ENCODE measurements at regions not wholly inside any gene's neighbourhood (a gene's known extent, or its start where the extent isn't known, plus 50 kb on each side); places are given as distances from the start of the nearest gene placed in this dataset.

- H3K4me3 ChIP-seq (ENCODE audit: low read length), result no peak overlapping the region
- DNase-seq (ENCODE audit: low read depth), result no peak
- no peak for TF ChIP-seq CTCF (IDR thresholded peaks at IDR 0.05; ENCODE audit: insufficient read depth, low read depth, low read length, missing control alignments)
These were observed 121.2 kb upstream of the NIPBL start for GRCh38 chr5:36755342-36755741.

- no peak for TF ChIP-seq CTCF (IDR thresholded peaks at IDR 0.05; ENCODE audit: insufficient read depth, low read depth, low read length, missing control alignments)
- DNase-seq (ENCODE audit: low read depth), result no peak
- H3K4me3 ChIP-seq (ENCODE audit: low read length), result no peak overlapping the region
These were observed 120.6 kb upstream of the NIPBL start for GRCh38 chr5:36755920-36756488.

DNA sequence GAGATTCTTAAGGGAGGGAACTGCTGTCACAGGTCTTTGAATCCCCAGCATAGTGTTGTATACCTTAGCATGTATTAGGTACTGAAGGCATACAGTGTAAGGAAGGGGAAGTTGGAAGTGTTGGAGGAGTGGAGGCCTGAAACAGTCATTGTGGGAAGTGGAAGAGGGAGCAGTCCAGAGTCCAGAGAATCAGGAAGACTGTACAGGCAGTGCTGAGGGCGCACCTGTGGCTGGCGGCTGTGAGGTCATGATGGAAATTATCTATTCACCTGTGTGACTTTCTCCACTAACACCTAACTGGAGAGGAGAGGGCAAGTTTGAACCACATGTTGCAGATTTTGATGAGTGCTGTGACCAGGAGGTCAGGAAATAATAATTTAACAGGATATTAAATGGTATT lies 119.7 kb upstream of the NIPBL start:
- H3K4me3 ChIP-seq (ENCODE audit: low read length), result no peak overlapping the region
- DNase-seq (ENCODE audit: low read depth), result no peak
- no peak for TF ChIP-seq CTCF (IDR thresholded peaks at IDR 0.05; ENCODE audit: insufficient read depth, low read depth, low read length, missing control alignments)

- no peak for TF ChIP-seq CTCF (IDR thresholded peaks at IDR 0.05; ENCODE audit: insufficient read depth, low read depth, low read length, missing control alignments)
- H3K4me3 ChIP-seq (ENCODE audit: low read length), result no peak overlapping the region
- DNase-seq (ENCODE audit: low read depth), result no peak
These were observed 117.5 kb upstream of the NIPBL start for GRCh38 chr5:36759117-36759516.

GRCh38 chr5:36763454-36763853 lies 113.1 kb upstream of the NIPBL start:
- no peak overlapping the region for H3K4me3 ChIP-seq (ENCODE audit: low read length)
- no peak for DNase-seq (ENCODE audit: low read depth)
- no peak for TF ChIP-seq CTCF (IDR thresholded peaks at IDR 0.05; ENCODE audit: insufficient read depth, low read depth, low read length, missing control alignments)

GRCh38 chr5:36765876-36766275 lies 110.7 kb upstream of the NIPBL start:
- H3K4me3 ChIP-seq (ENCODE audit: low read length), result no peak overlapping the region
- no peak for TF ChIP-seq CTCF (IDR thresholded peaks at IDR 0.05; ENCODE audit: insufficient read depth, low read depth, low read length, missing control alignments)
- no peak for DNase-seq (ENCODE audit: low read depth)

GRCh38 chr5:36766981-36767380 lies 109.6 kb upstream of the NIPBL start:
- H3K4me3 ChIP-seq (ENCODE audit: low read length), result no peak overlapping the region
- no peak for DNase-seq (ENCODE audit: low read depth)
- TF ChIP-seq CTCF (IDR thresholded peaks at IDR 0.05; ENCODE audit: insufficient read depth, low read depth, low read length, missing control alignments), result no peak

Data from epithelial cell of esophagus (primary cell).